B cell (primary cell): ENCODE measurements at regions not wholly inside any gene's neighbourhood (a gene's known extent, or its start where the extent isn't known, plus 50 kb on each side); places are given as distances from the start of the nearest gene placed in this dataset.

ENCODE experiments used
- ATAC-seq: fragments of 200-7000 bp; cut with Tn5 transposase; one replicate; pipeline ENCODE4 v1.10.0; 2021; ENCODE audit warnings: low read depth, mild to moderate bottlenecking, moderate number of reproducible peaks, moderate library complexity
- CTCF ChIA-PET: fragments of 350-600 bp; sonication (Branson Sonifier 250); formaldehyde crosslinking; loops from one replicate; lab custom pipeline; 2021; ENCODE audit warnings: antibody characterized with exemption, inconsistent platforms; lab: Charles Lee
- POLR2A ChIA-PET: fragments of 350-600 bp; sonication (Branson Sonifier 250); formaldehyde crosslinking; loops from one replicate; lab custom pipeline; 2021; ENCODE audit warnings: antibody characterized with exemption; lab: Charles Lee
- DNase-seq: peaks from one replicate; pipeline ENCODE4 v3.0.0; 2013
- H2AFZ ChIP-seq: 2 replicates; pipeline ENCODE4 v1.6.1; 2012; ENCODE audit warnings: mild to moderate bottlenecking, low read depth, low read length; ENCODE audit not compliant: insufficient read depth, poor library complexity, severe bottlenecking
- H3K27ac ChIP-seq, 2 donors: 1 replicate in 1 of 2; 2 replicates in 1 of 2; pipeline ENCODE4 v1.5.1; 2012 to 2013; ENCODE audit warnings: low read length in 2 of 2, mild to moderate bottlenecking in 2 of 2, moderate library complexity in 1 of 2
- H3K27me3 ChIP-seq, 4 experiments: fragments of 200-600 bp in 1 of 4; sonication (generic) in 1 of 4; replicated peaks in 1 of 4; 1 replicate in 2 of 4; 2 replicates in 2 of 4; pipeline versions ENCODE4 v1.6.1 to v1.7.0; 2013 to 2016; ENCODE audit warnings: low read length in 3 of 4, mild to moderate bottlenecking in 2 of 4, mixed read lengths in 1 of 4, moderate library complexity in 1 of 4; ENCODE audit not compliant: insufficient read depth in 4 of 4, control insufficient read depth in 3 of 4; ENCODE audit errors: control extremely low read depth in 1 of 4
- H3K36me3 ChIP-seq, 2 experiments: replicated peaks in 1 of 2; 1 replicate in 1 of 2; 2 replicates in 1 of 2; pipeline versions ENCODE4 v1.6.1 to v1.7.1; 2013; ENCODE audit warnings: low read length in 1 of 2; ENCODE audit not compliant: insufficient read depth in 2 of 2, control insufficient read depth in 1 of 2; ENCODE audit errors: control extremely low read depth in 1 of 2, extremely low read depth in 1 of 2
- H3K4me1 ChIP-seq, 2 donors: fragments of 200-600 bp in 1 of 2; sonication (generic) in 1 of 2; 1 replicate in 1 of 2; 2 replicates in 1 of 2; pipeline versions ENCODE4 v1.5.1 to v1.6.1; 2013 to 2017; ENCODE audit warnings: low read length in 2 of 2; ENCODE audit not compliant: control insufficient read depth in 2 of 2, insufficient read depth in 2 of 2
- H3K4me2 ChIP-seq: replicated peaks from 2 replicates; pipeline ENCODE3; 2012; ENCODE audit warnings: mild to moderate bottlenecking, low read depth, low read length; ENCODE audit not compliant: poor library complexity, severe bottlenecking
- H3K4me3 ChIP-seq, 5 experiments: fragments of 200-600 bp in 1 of 5; sonication (generic) in 1 of 5; 1 replicate in 3 of 5; 2 replicates in 2 of 5; pipeline versions ENCODE4 v1.5.1 to v1.7.0; 2011 to 2016; ENCODE audit warnings: low read length in 4 of 5, mild to moderate bottlenecking in 4 of 5, low read depth in 2 of 5, control low read depth in 1 of 5, moderate library complexity in 1 of 5; ENCODE audit not compliant: insufficient read depth in 1 of 5; ENCODE audit errors: control extremely low read depth in 1 of 5, extremely low read depth in 1 of 5
- H3K79me2 ChIP-seq: fragments of 200-600 bp; sonication (generic); one replicate; pipeline ENCODE4 v1.6.0; 2016; ENCODE audit warnings: low read length; ENCODE audit not compliant: control insufficient read depth, insufficient read depth
- H3K9ac ChIP-seq: fragments of 200-600 bp; sonication (generic); 2 replicates; pipeline ENCODE4 v1.6.1; 2017; ENCODE audit warnings: mild to moderate bottlenecking, low read length, moderate library complexity
- H3K9me3 ChIP-seq, 3 donors: one replicate each; pipeline versions ENCODE4 v1.6.1 to v1.7.1; 2013; ENCODE audit warnings: low read length in 2 of 3; ENCODE audit not compliant: control insufficient read depth in 2 of 3, insufficient read depth in 1 of 3; ENCODE audit errors: control extremely low read depth in 1 of 3
- H4K20me1 ChIP-seq: 2 replicates; pipeline ENCODE4 v1.6.0; 2012; ENCODE audit warnings: mild to moderate bottlenecking, low read length; ENCODE audit not compliant: insufficient read depth, control insufficient read depth, poor library complexity, severe bottlenecking
- H3K27ac Mint-ChIP-seq: one replicate; pipeline ENCODE4 v1.8.0; 2021; ENCODE audit warnings: mixed read lengths
- H3K27me3 Mint-ChIP-seq: one replicate; pipeline ENCODE4 v1.8.0; 2021; ENCODE audit warnings: mixed read lengths
- H3K4me1 Mint-ChIP-seq: one replicate; pipeline ENCODE4 v1.8.0; 2021; ENCODE audit warnings: mixed read lengths
- H3K4me3 Mint-ChIP-seq: one replicate; pipeline ENCODE4 v1.8.0; 2021; ENCODE audit warnings: mixed read lengths
- H3K9me3 Mint-ChIP-seq: one replicate; pipeline ENCODE4 v1.8.0; 2022; ENCODE audit warnings: mixed read lengths; ENCODE audit not compliant: insufficient read depth
- EZH2 ChIP-seq: IDR thresholded peaks from 2 replicates; pipeline ENCODE4 v1.6.1; 2012; ENCODE audit warnings: borderline replicate concordance, low read depth, mild to moderate bottlenecking, moderate library complexity, low read length; ENCODE audit not compliant: insufficient read depth, poor library complexity, severe bottlenecking
- WGBS: methylation state at CpG from one replicate; pipeline ENCODE4 v1.1.5; 2013; ENCODE audit warnings: missing lambda C conversion rate; ENCODE audit not compliant: insufficient coverage; 5-methylcytosine and 5-hydroxymethylcytosine counted together
- intact Hi-C: fragments of 100-400 bp; cut with micrococcal nuclease; formaldehyde crosslinking; loops from one replicate; pipeline ENCODE4 v1.10.0; 2022
- TF ChIP-seq, protein P1 (sequence below): fragments of 200-600 bp; IDR thresholded peaks from one replicate; pipeline ENCODE4 v1.8.0; 2022; ENCODE audit warnings: antibody characterized with exemption, mild to moderate bottlenecking

GRCh38 chr10:128576943-128577670, 450.9 kb upstream of the MKI67 start:
- WGBS: 93% methylated on average over 8 of the region's 11 CpGs

DNA sequence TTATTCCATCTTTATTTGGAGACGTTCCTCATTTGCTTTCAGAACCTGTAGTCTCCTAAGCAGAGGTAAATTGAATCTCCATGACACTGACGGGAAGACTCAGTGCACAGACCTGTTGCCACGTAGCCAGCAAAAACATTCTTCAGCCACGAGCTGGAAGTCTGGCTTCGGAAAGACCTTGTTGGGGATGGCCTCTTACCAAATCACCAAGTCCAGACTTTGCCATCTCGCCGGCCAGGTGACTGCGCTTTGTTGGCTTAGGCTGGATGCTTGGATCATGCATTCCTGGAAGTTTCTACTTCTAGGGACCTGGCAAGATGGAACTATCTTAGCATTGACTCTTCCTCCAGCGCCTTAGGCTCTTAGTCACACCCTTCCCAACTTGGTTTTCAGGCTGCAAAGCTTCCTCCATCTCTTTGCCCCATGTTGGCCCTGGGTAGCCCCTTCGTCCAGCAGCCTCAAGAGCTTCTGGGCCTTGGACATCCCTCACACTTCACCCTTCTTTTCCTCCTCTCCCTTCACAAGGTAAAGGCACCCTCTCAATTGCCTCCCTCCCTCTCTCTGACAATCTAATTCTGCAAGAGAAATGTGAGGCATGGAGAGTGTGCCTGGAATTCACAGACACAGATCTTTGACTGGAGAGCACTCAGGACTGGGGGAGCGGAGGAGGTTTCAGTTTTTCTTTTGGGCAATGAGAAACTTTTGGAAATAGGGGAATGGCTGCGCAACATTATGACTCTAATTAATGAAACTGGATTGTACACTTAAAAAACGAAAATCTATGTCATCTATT, 451.9 kb upstream of the MKI67 start:
- no peaks in the 10 kb centered on the region for H3K4me1 Mint-ChIP-seq
- CTCF ChIA-PET: no interaction called here
- no peak overlapping the region for H2AFZ ChIP-seq
- H3K4me1 ChIP-seq: no peaks in the 10 kb centered on the region
- TF ChIP-seq, protein P1, sequence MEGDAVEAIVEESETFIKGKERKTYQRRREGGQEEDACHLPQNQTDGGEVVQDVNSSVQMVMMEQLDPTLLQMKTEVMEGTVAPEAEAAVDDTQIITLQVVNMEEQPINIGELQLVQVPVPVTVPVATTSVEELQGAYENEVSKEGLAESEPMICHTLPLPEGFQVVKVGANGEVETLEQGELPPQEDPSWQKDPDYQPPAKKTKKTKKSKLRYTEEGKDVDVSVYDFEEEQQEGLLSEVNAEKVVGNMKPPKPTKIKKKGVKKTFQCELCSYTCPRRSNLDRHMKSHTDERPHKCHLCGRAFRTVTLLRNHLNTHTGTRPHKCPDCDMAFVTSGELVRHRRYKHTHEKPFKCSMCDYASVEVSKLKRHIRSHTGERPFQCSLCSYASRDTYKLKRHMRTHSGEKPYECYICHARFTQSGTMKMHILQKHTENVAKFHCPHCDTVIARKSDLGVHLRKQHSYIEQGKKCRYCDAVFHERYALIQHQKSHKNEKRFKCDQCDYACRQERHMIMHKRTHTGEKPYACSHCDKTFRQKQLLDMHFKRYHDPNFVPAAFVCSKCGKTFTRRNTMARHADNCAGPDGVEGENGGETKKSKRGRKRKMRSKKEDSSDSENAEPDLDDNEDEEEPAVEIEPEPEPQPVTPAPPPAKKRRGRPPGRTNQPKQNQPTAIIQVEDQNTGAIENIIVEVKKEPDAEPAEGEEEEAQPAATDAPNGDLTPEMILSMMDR: no peak
- TF ChIP-seq EZH2: no peak
- H3K9me3 Mint-ChIP-seq: no peaks in the 10 kb centered on the region
- no peaks in the 10 kb centered on the region for H3K36me3 ChIP-seq
- H3K4me3 Mint-ChIP-seq: no peak overlapping the region
- no peaks in the 10 kb centered on the region for H3K27me3 ChIP-seq
- no peak overlapping the region for H3K27ac ChIP-seq
- H4K20me1 ChIP-seq: no peaks in the 10 kb centered on the region
- H3K4me3 ChIP-seq: no peak overlapping the region
- no peak overlapping the region for H3K9ac ChIP-seq
- POLR2A ChIA-PET: no interaction called here
- intact Hi-C loops: no loop called here
- H3K27ac Mint-ChIP-seq: no peak overlapping the region
- no peaks in the 10 kb centered on the region for H3K79me2 ChIP-seq
- H3K27me3 Mint-ChIP-seq: no peaks in the 10 kb centered on the region
- DNase-seq: no peak
- H3K4me2 ChIP-seq: no peak overlapping the region
- 91% methylated on average over 11 of the region's 13 CpGs for WGBS
- no peak for ATAC-seq
- peaks cover 0 to 2% (median 0%) of the 10 kb centered on the region in 3 donors for H3K9me3 ChIP-seq

More at GRCh38 chr10:128576943-128577670, 450.9 kb upstream of the MKI67 start:
- no peak overlapping the region for H3K27ac Mint-ChIP-seq
- Histone ChIP-seq H3K36me3 (no peaks in the 10 kb centered on the region), H3K9me3 (peaks cover 0 to 9% (median 0%) of the 10 kb centered on the region in 3 donors), H3K4me2 (no peak overlapping the region), H3K4me1 (no peaks in the 10 kb centered on the region), H3K9ac (no peak overlapping the region), H4K20me1 (no peaks in the 10 kb centered on the region), H2AFZ (no peak overlapping the region), H3K79me2 (no peaks in the 10 kb centered on the region), H3K27ac (no peak overlapping the region), H3K27me3 (no peaks in the 10 kb centered on the region), H3K4me3 (no peak overlapping the region)
- intact Hi-C loops: no loop called here
- ChIA-PET POLR2A (no interaction called here), CTCF (no interaction called here)
- TF ChIP-seq EZH2: no peak
- no peaks in the 10 kb centered on the region for H3K27me3 Mint-ChIP-seq
- no peaks in the 10 kb centered on the region for H3K9me3 Mint-ChIP-seq
- ATAC-seq (no peak), DNase-seq (no peak)
- no peak overlapping the region for H3K4me3 Mint-ChIP-seq
- H3K4me1 Mint-ChIP-seq: no peaks in the 10 kb centered on the region
